ENCODE measurements at regions not wholly inside any gene's neighbourhood (a gene's known extent, or its start where the extent isn't known, plus 50 kb on each side); places are given as distances from the start of the nearest gene placed in this dataset.

- no peak overlapping the region for H3K4me3 ChIP-seq (ENCODE audit: low read depth, low read length)
- DNase-seq (ENCODE audit: low read depth) = no peak
- no peak for TF ChIP-seq CTCF (conservative IDR thresholded peaks at IDR 0.05; ENCODE audit: low read depth, low read length)
Observed at GRCh38 chr17:53391197-53391596, 431.5 kb upstream of the KIF2B start.

- no peak for DNase-seq (ENCODE audit: low read depth)
- H3K4me3 ChIP-seq (ENCODE audit: low read depth, low read length) = no peak overlapping the region
- no peak for TF ChIP-seq CTCF (conservative IDR thresholded peaks at IDR 0.05; ENCODE audit: low read depth, low read length)
Observed at GRCh38 chr17:53390575-53390974, 432.2 kb upstream of the KIF2B start.

GRCh38 chr17:53387745-53388144, 435.0 kb upstream of the KIF2B start:
- no peak overlapping the region for H3K4me3 ChIP-seq (ENCODE audit: low read depth, low read length)
- DNase-seq (ENCODE audit: low read depth) = no peak
- TF ChIP-seq CTCF (conservative IDR thresholded peaks at IDR 0.05; ENCODE audit: low read depth, low read length) = no peak

- no peak for TF ChIP-seq CTCF (conservative IDR thresholded peaks at IDR 0.05; ENCODE audit: low read depth, low read length)
- no peak for DNase-seq (ENCODE audit: low read depth)
Observed at GRCh38 chr17:53353919-53354351, 468.8 kb upstream of the KIF2B start.

GRCh38 chr17:53344778-53345177, 477.9 kb upstream of the KIF2B start:
- DNase-seq (ENCODE audit: low read depth) = no peak
- no peak overlapping the region for H3K4me3 ChIP-seq (ENCODE audit: low read depth, low read length)
- no peak for TF ChIP-seq CTCF (conservative IDR thresholded peaks at IDR 0.05; ENCODE audit: low read depth, low read length)

More at GRCh38 chr17:53353919-53354351, 468.8 kb upstream of the KIF2B start:
- H3K4me3 ChIP-seq (ENCODE audit: low read depth, low read length) = no peak overlapping the region

GRCh38 chr17:53336281-53336680, 486.4 kb upstream of the KIF2B start:
- no peak overlapping the region for H3K4me3 ChIP-seq (ENCODE audit: low read depth, low read length)
- TF ChIP-seq CTCF (conservative IDR thresholded peaks at IDR 0.05; ENCODE audit: low read depth, low read length) = no peak
- DNase-seq (ENCODE audit: low read depth) = no peak

- DNase-seq (ENCODE audit: low read depth) = no peak
- TF ChIP-seq CTCF (conservative IDR thresholded peaks at IDR 0.05; ENCODE audit: low read depth, low read length) = no peak
- H3K4me3 ChIP-seq (ENCODE audit: low read depth, low read length) = no peak overlapping the region
Observed at GRCh38 chr17:53335443-53335842, 487.3 kb upstream of the KIF2B start.

Measured in epithelial cell of proximal tubule (primary cell).